Upper lobe of left lung (tissue), 4 donors: ENCODE measurements at regions not wholly inside any gene's neighbourhood (a gene's known extent, or its start where the extent isn't known, plus 50 kb on each side); places are given as distances from the start of the nearest gene placed in this dataset.

Experiments
- CTCF ChIP-seq, 6 experiments: fragments of 450-650 bp in 4 of 6; fragments of 200-600 bp in 2 of 6; sonication (generic) in 2 of 6; IDR thresholded peaks; one replicate each; pipeline ENCODE4 v1.5.1; 2016 to 2019; ENCODE audit warnings: antibody characterized with exemption in 6 of 6
- EP300 ChIP-seq, 4 donors: sonication (generic); formaldehyde crosslinking; IDR thresholded peaks; one replicate each; pipeline ENCODE4 v1.5.1; 2017; ENCODE audit warnings: antibody characterized with exemption in 4 of 4, control low read depth in 2 of 4
- POLR2A ChIP-seq, 4 donors: fragments of 450-650 bp; IDR thresholded peaks; one replicate each; pipeline ENCODE4 v1.5.1; 2016 to 2017; ENCODE audit warnings: antibody characterized with exemption in 4 of 4, mild to moderate bottlenecking in 2 of 4
- POLR2AphosphoS5 ChIP-seq, 2 donors: sonication (generic); formaldehyde crosslinking; IDR thresholded peaks; one replicate each; pipeline ENCODE4 v1.5.1; 2017; ENCODE audit warnings: antibody characterized with exemption in 2 of 2

GRCh38 chr22:44411226-44412135, 86.6 kb downstream of the RTL6 start:
- TF ChIP-seq CTCF (IDR thresholded peaks at IDR 0.05) (no peak), POLR2AphosphoS5 (IDR thresholded peaks at IDR 0.05) (no peak), POLR2A (IDR thresholded peaks at IDR 0.05) (no peak), EP300 (IDR thresholded peaks at IDR 0.05) (no peak)
